Thymus (tissue), 11 donors: ENCODE measurements at regions not wholly inside any gene's neighbourhood (a gene's known extent, or its start where the extent isn't known, plus 50 kb on each side); places are given as distances from the start of the nearest gene placed in this dataset.
A peak's percentile ranks its signal among the peaks of the same experiment; 100 is the strongest.

Experiments
- DNase-seq, 9 donors: peaks; one replicate each; pipeline ENCODE4 v3.0.0-alpha.2; 2013; ENCODE audit warnings: low spot score in 9 of 9, low read depth in 6 of 9, missing footprints in 1 of 9
- H3K27ac ChIP-seq, 2 donors: one replicate each; pipeline ENCODE4 v1.5.1; 2013; ENCODE audit warnings: control low read depth in 1 of 2, low read depth in 1 of 2, low read length in 1 of 2, mild to moderate bottlenecking in 1 of 2, moderate library complexity in 1 of 2
- H3K27me3 ChIP-seq, 2 donors: one replicate each; pipeline ENCODE4 v1.5.1; 2013; ENCODE audit warnings: low read length in 1 of 2; ENCODE audit not compliant: control insufficient read depth in 2 of 2, insufficient read depth in 1 of 2
- H3K36me3 ChIP-seq, 2 donors: one replicate each; pipeline ENCODE4 v1.5.1; 2013; ENCODE audit warnings: low read length in 1 of 2, mild to moderate bottlenecking in 1 of 2, moderate library complexity in 1 of 2; ENCODE audit not compliant: control insufficient read depth in 2 of 2, insufficient read depth in 2 of 2
- H3K4me1 ChIP-seq, 2 donors: one replicate each; pipeline ENCODE4 v1.5.1; 2013; ENCODE audit warnings: low read length in 2 of 2; ENCODE audit not compliant: control insufficient read depth in 2 of 2, insufficient read depth in 2 of 2
- H3K4me3 ChIP-seq, 2 donors: one replicate each; pipeline ENCODE4 v1.5.1; 2013; ENCODE audit warnings: low read length in 2 of 2, control low read depth in 1 of 2, mild to moderate bottlenecking in 1 of 2
- H3K9me3 ChIP-seq, 2 donors: one replicate each; pipeline ENCODE4 v1.5.1; 2013; ENCODE audit warnings: low read length in 1 of 2, mild to moderate bottlenecking in 1 of 2; ENCODE audit not compliant: control insufficient read depth in 2 of 2, insufficient read depth in 1 of 2
- WGBS: extraction: QIAGEN DNeasy Blood & Tissue Kit; methylation state at CpG from one replicate; pipeline ENCODE4 v1.1.7; 2013; 5-methylcytosine and 5-hydroxymethylcytosine counted together
- donor health status: healthy.

- DNase-seq = no peak
- Histone ChIP-seq H3K9me3 (no peaks in the 10 kb centered on the region), H3K36me3 (no peaks in the 10 kb centered on the region), H3K27me3 (no peaks in the 10 kb centered on the region), H3K27ac (no peak overlapping the region), H3K4me1 (no peaks in the 10 kb centered on the region), H3K4me3 (no peak overlapping the region)
- WGBS = 91% methylated on average over 4 of the region's 4 CpGs
Measured at GRCh38 chr13:105050686-105051085, 1484.8 kb downstream of the EFNB2 start.

- WGBS = 81% methylated on average over 1 of the region's 1 CpG
- no peak overlapping the region for H3K4me3 ChIP-seq
- no peaks in the 10 kb centered on the region for H3K36me3 ChIP-seq
- no peaks in the 10 kb centered on the region for H3K4me1 ChIP-seq
- H3K9me3 ChIP-seq = no peaks in the 10 kb centered on the region
- no peaks in the 10 kb centered on the region for H3K27me3 ChIP-seq
- no peak for DNase-seq
- H3K27ac ChIP-seq = no peak overlapping the region
Measured at GRCh38 chr13:105048677-105049076, 1486.8 kb downstream of the EFNB2 start.

- Histone ChIP-seq H3K27me3 (no peaks in the 10 kb centered on the region), H3K36me3 (no peaks in the 10 kb centered on the region), H3K4me3 (no peak overlapping the region), H3K9me3 (peaks cover 0 to 8% of the 10 kb centered on the region in 2 donors), H3K27ac (no peak overlapping the region), H3K4me1 (no peaks in the 10 kb centered on the region)
- WGBS = 94% methylated on average over 3 of the region's 3 CpGs
- DNase-seq = no peak
Measured at GRCh38 chr13:105047676-105048295, 1487.7 kb downstream of the EFNB2 start.

DNA sequence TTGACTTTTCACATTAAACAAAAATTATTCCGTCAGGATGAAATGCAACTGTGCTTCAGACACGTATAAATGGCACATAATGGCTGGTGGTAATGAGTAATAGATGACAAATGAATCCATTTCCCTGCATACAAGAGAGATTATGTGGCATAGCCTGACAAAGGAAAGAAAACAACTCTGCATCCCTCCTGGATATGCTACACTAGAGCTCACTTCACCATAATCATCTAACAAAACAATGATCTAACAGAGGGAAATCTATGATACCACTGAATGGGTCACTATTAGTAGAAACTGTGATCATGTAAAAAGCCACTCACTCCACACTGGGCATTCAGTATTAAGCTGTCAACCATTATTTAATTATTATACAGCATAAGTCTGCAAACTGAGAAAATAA is 1498.4 kb downstream of the EFNB2 start:
- Histone ChIP-seq H3K27ac (no peak overlapping the region), H3K27me3 (no peaks in the 10 kb centered on the region), H3K4me1 (peaks cover 0 to 4% of the 10 kb centered on the region in 2 donors), H3K4me3 (no peak overlapping the region), H3K36me3 (peaks cover 0 to 2% of the 10 kb centered on the region in 2 donors), H3K9me3 (peaks cover under 1 to 15% of the 10 kb centered on the region in 2 donors)
- no peak for DNase-seq
- 96% methylated on average over 2 of the region's 2 CpGs for WGBS

GRCh38 chr13:105035092-105035491 is 1500.4 kb downstream of the EFNB2 start:
- peak in 2 of 9 donors; percentile 13 to 17 for DNase-seq
- no peak overlapping the region for H3K27ac ChIP-seq
- H3K36me3 ChIP-seq = no peaks in the 10 kb centered on the region
- peaks cover 0 to 2% of the 10 kb centered on the region in 2 donors for H3K9me3 ChIP-seq
- 71% methylated on average over 4 of the region's 4 CpGs for WGBS
- no peak overlapping the region for H3K4me3 ChIP-seq
- H3K4me1 ChIP-seq = peaks cover 0 to 4% of the 10 kb centered on the region in 2 donors
- H3K27me3 ChIP-seq = no peaks in the 10 kb centered on the region

DNA sequence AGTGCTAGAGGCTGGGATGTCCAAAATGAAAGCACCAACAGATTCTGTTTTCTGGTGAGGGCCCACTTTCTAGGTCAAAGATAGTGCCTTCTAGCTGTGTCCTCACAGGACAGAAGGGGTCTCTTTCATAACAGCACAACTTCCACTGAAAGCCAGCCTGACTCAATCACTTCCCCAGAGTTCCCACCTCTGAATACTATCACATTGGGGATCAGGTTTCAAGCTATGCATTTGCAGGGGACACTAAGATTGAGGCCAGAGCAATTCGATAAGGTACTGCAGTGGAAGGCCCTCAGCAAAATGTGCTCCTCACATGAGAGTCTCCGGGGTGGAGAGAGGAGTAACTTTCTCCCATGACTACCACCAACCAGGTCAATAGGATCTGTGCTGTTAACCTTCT is 1501.5 kb downstream of the EFNB2 start:
- WGBS = 93% methylated on average over 2 of the region's 2 CpGs
- no peak overlapping the region for H3K27ac ChIP-seq
- peaks cover 0 to 4% of the 10 kb centered on the region in 2 donors for H3K4me1 ChIP-seq
- no peak overlapping the region for H3K4me3 ChIP-seq
- no peaks in the 10 kb centered on the region for H3K36me3 ChIP-seq
- peaks cover 0 to 1% of the 10 kb centered on the region in 2 donors for H3K9me3 ChIP-seq
- H3K27me3 ChIP-seq = no peaks in the 10 kb centered on the region
- no peak for DNase-seq

DNA sequence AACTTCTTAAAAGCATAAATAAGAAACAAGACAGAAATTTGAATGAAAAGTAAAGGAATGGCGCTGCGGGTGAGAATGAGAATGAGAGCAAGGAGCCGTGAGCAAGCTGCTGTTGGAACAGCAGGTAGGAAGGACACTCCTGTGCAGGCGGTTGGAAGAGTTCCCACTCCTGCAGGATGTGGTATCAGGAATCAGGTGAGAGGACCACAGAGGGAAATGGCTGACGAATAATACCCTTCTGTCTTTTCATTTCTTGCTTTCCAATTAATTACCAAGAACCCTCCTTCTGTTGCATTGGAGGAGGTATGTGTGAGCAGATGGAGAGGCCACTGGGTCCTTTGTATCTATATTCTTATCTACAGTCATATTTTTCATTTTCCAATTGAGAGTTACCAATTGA is 1504.2 kb downstream of the EFNB2 start:
- 95% methylated on average over 5 of the region's 5 CpGs for WGBS
- Histone ChIP-seq H3K4me3 (no peak overlapping the region), H3K27ac (no peak overlapping the region), H3K4me1 (peaks cover 0 to 4% of the 10 kb centered on the region in 2 donors), H3K36me3 (no peaks in the 10 kb centered on the region), H3K9me3 (no peaks in the 10 kb centered on the region), H3K27me3 (no peaks in the 10 kb centered on the region)
- DNase-seq = no peak

GRCh38 chr13:105030851-105031250 is 1504.6 kb downstream of the EFNB2 start:
- Histone ChIP-seq H3K27ac (no peak overlapping the region), H3K4me3 (no peak overlapping the region), H3K4me1 (peaks cover 0 to 4% of the 10 kb centered on the region in 2 donors), H3K36me3 (no peaks in the 10 kb centered on the region), H3K27me3 (no peaks in the 10 kb centered on the region), H3K9me3 (no peaks in the 10 kb centered on the region)
- 98% methylated on average over 3 of the region's 3 CpGs for WGBS
- DNase-seq = no peak

DNA sequence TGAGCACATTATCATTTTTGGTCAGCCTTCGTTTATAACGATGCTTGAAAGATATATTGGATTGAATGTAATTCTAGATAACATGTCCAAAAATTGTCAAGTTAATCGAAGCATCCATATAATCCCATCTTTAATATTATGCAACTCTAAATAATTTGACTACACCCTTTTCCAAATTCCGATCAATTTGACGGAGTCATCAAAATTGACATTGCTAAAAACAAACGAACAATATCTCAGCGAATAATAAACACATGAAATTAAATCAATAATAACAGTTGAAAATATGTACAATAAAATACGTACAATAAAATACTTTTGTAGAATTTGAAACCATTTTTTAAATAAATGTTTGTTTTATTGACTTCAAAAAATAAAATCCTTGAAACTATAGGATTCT is 1516.4 kb downstream of the EFNB2 start:
- Histone ChIP-seq H3K27ac (no peak overlapping the region), H3K4me3 (no peak overlapping the region), H3K4me1 (no peaks in the 10 kb centered on the region), H3K27me3 (no peaks in the 10 kb centered on the region), H3K36me3 (no peaks in the 10 kb centered on the region), H3K9me3 (peaks cover 0 to 3% of the 10 kb centered on the region in 2 donors)
- DNase-seq = no peak
- 98% methylated on average over 8 of the region's 8 CpGs for WGBS
